ENCODE measurements at regions not wholly inside any gene's neighbourhood (a gene's known extent, or its start where the extent isn't known, plus 50 kb on each side); places are given as distances from the start of the nearest gene placed in this dataset.

GRCh38 chr2:120985997-120986651 is 250.5 kb downstream of the GLI2 start:
- TF ChIP-seq POLR2A (IDR thresholded peaks at IDR 0.05; ENCODE audit: low read length) (no peak), GATA1 (IDR thresholded peaks at IDR 0.05; ENCODE audit: low read depth, low read length) (no peak)

All from erythroblast (primary cell).